ENCODE measurements at regions not wholly inside any gene's neighbourhood (a gene's known extent, or its start where the extent isn't known, plus 50 kb on each side); places are given as distances from the start of the nearest gene placed in this dataset.

GRCh38 chr10:83806717-83807116 lies 332.6 kb upstream of the GHITM start:
- no peak overlapping the region for H3K27ac ChIP-seq (ENCODE audit: control insufficient read depth, insufficient read depth, low read length)
- H4K20me1 ChIP-seq (ENCODE audit: control insufficient read depth, extremely low read depth, insufficient read depth, low read length): no peaks in the 10 kb centered on the region
- no peaks in the 10 kb centered on the region for H3K9me3 ChIP-seq (ENCODE audit: control insufficient read depth, low read depth, low read length)
- no peak overlapping the region for H3K4me3 ChIP-seq (ENCODE audit: control insufficient read depth in 2 of 3, extremely low read depth in 1 of 3, insufficient read depth in 2 of 3, low read depth in 1 of 3, low read length in 3 of 3)
- FAIRE-seq (no peak), DNase-seq (ENCODE audit: low read depth, low spot score) (no peak)
- no peak overlapping the region for H3K4me2 ChIP-seq (ENCODE audit: control insufficient read depth, extremely low read depth, insufficient read depth, low read depth, low read length)
- no peaks in the 10 kb centered on the region for H3K9me1 ChIP-seq (ENCODE audit: control insufficient read depth, extremely low read depth, insufficient read depth, low read length)
- no peak for TF ChIP-seq CTCF (optimal IDR thresholded peaks at IDR 0.05 in 1 of 3, IDR thresholded peaks at IDR 0.05 in 1 of 3, conservative IDR thresholded peaks at IDR 0.05 in 1 of 3; ENCODE audit: extremely low read depth in 1 of 3, insufficient read depth in 2 of 3, low read length in 3 of 3)
- no peak for TF ChIP-seq EZH2 (IDR thresholded peaks at IDR 0.05; ENCODE audit: low read length)
- H3K9ac ChIP-seq (ENCODE audit: control insufficient read depth, extremely low read depth, insufficient read depth, low read length): no peak overlapping the region
- H3K27me3 ChIP-seq (ENCODE audit: control insufficient read depth, extremely low read depth, insufficient read depth, low read length): no peaks in the 10 kb centered on the region
- no peaks in the 10 kb centered on the region for H3K36me3 ChIP-seq (ENCODE audit: control insufficient read depth in 2 of 2, extremely low read depth in 1 of 2, insufficient read depth in 2 of 2, low read length in 2 of 2)
- no peaks in the 10 kb centered on the region for H3K79me2 ChIP-seq (ENCODE audit: control insufficient read depth, insufficient read depth, low read length)
- dilution Hi-C loops (cut with MboI; ENCODE audit: extremely low pct_ligation_motif_present, low sequenced_read_pairs): no loop called here
- H3K4me1 ChIP-seq (ENCODE audit: control insufficient read depth, extremely low read depth, insufficient read depth, low read length): no peaks in the 10 kb centered on the region
- no peak overlapping the region for H2AFZ ChIP-seq (ENCODE audit: control insufficient read depth, low read length)

GRCh38 chr10:83809001-83809400 lies 330.3 kb upstream of the GHITM start:
- FAIRE-seq: no peak
- no peak for TF ChIP-seq EZH2 (IDR thresholded peaks at IDR 0.05; ENCODE audit: low read length)
- no peak for TF ChIP-seq CTCF (optimal IDR thresholded peaks at IDR 0.05 in 1 of 3, IDR thresholded peaks at IDR 0.05 in 1 of 3, conservative IDR thresholded peaks at IDR 0.05 in 1 of 3; ENCODE audit: extremely low read depth in 1 of 3, insufficient read depth in 2 of 3, low read length in 3 of 3)
- dilution Hi-C loops (cut with MboI; ENCODE audit: extremely low pct_ligation_motif_present, low sequenced_read_pairs): no loop called here

More at GRCh38 chr10:83809001-83809400, 330.3 kb upstream of the GHITM start:
- no peak overlapping the region for H3K4me3 ChIP-seq (ENCODE audit: control insufficient read depth in 2 of 3, extremely low read depth in 1 of 3, insufficient read depth in 2 of 3, low read depth in 1 of 3, low read length in 3 of 3)
- no peak overlapping the region for H3K27ac ChIP-seq (ENCODE audit: control insufficient read depth, insufficient read depth, low read length)
- no peaks in the 10 kb centered on the region for H3K27me3 ChIP-seq (ENCODE audit: control insufficient read depth, extremely low read depth, insufficient read depth, low read length)
- H4K20me1 ChIP-seq (ENCODE audit: control insufficient read depth, extremely low read depth, insufficient read depth, low read length): no peaks in the 10 kb centered on the region
- no peaks in the 10 kb centered on the region for H3K9me1 ChIP-seq (ENCODE audit: control insufficient read depth, extremely low read depth, insufficient read depth, low read length)
- H3K9ac ChIP-seq (ENCODE audit: control insufficient read depth, extremely low read depth, insufficient read depth, low read length): no peak overlapping the region
- H3K9me3 ChIP-seq (ENCODE audit: control insufficient read depth, low read depth, low read length): no peaks in the 10 kb centered on the region
- DNase-seq (ENCODE audit: low read depth, low spot score): no peak
- no peak overlapping the region for H2AFZ ChIP-seq (ENCODE audit: control insufficient read depth, low read length)
- H3K79me2 ChIP-seq (ENCODE audit: control insufficient read depth, insufficient read depth, low read length): no peaks in the 10 kb centered on the region
- H3K4me1 ChIP-seq (ENCODE audit: control insufficient read depth, extremely low read depth, insufficient read depth, low read length): no peaks in the 10 kb centered on the region
- no peaks in the 10 kb centered on the region for H3K36me3 ChIP-seq (ENCODE audit: control insufficient read depth in 2 of 2, extremely low read depth in 1 of 2, insufficient read depth in 2 of 2, low read length in 2 of 2)
- no peak overlapping the region for H3K4me2 ChIP-seq (ENCODE audit: control insufficient read depth, extremely low read depth, insufficient read depth, low read depth, low read length)

Measured in keratinocyte (primary cell).